Upper lobe of left lung (tissue), 4 donors: ENCODE measurements at regions not wholly inside any gene's neighbourhood (a gene's known extent, or its start where the extent isn't known, plus 50 kb on each side); places are given as distances from the start of the nearest gene placed in this dataset.

Experiments
- EP300 ChIP-seq, 4 donors: sonication (generic); formaldehyde crosslinking; IDR thresholded peaks; one replicate each; pipeline ENCODE4 v1.5.1; 2017; ENCODE audit warnings: antibody characterized with exemption in 4 of 4, control low read depth in 2 of 4
- POLR2A ChIP-seq, 4 donors: fragments of 450-650 bp; IDR thresholded peaks; one replicate each; pipeline ENCODE4 v1.5.1; 2016 to 2017; ENCODE audit warnings: antibody characterized with exemption in 4 of 4, mild to moderate bottlenecking in 2 of 4
- POLR2AphosphoS5 ChIP-seq, 2 donors: sonication (generic); formaldehyde crosslinking; IDR thresholded peaks; one replicate each; pipeline ENCODE4 v1.5.1; 2017; ENCODE audit warnings: antibody characterized with exemption in 2 of 2
- TF ChIP-seq, protein P1 (sequence below), 6 experiments: fragments of 450-650 bp in 4 of 6; fragments of 200-600 bp in 2 of 6; sonication (generic) in 2 of 6; IDR thresholded peaks; one replicate each; pipeline ENCODE4 v1.5.1; 2016 to 2019; ENCODE audit warnings: antibody characterized with exemption in 6 of 6

DNA sequence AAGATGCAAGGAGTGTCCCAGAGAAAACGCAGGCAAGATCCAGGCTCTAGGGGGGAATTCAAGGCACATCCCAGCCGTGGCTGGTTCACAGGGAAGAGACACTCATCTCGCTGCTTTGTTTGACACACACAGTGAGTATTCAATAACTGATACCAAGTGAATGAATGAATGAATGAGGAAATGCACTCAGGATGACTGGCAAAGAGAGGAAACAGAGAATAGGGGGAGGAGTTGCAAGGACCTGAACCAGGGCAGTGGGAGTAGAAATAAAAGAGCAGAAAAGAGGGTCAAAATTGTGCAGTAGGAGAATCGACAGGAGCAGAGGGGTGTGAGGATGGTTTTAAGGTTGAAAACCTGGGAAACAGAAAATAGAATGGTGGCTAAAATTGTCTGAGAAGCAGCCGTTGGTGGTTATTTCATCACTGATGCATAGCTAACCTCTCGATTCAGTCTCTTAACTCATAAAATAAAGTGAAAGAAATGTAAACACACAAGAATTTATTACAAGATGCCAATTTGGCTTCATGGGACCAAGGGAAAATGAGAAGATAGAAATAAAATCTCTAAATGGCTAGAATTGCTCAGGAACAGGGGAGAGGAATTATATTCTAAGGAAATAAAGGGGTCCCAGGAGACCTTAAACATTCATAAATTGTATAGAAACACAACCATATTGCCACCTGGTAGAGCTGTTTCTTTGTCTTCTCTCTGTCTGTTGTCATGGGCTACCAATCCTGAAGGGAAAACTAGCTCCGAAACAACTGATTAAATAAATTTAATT is 63.9 kb upstream of the PHLPP1 start:
- no peak for TF ChIP-seq POLR2A (IDR thresholded peaks at IDR 0.05)
- TF ChIP-seq, protein P1, sequence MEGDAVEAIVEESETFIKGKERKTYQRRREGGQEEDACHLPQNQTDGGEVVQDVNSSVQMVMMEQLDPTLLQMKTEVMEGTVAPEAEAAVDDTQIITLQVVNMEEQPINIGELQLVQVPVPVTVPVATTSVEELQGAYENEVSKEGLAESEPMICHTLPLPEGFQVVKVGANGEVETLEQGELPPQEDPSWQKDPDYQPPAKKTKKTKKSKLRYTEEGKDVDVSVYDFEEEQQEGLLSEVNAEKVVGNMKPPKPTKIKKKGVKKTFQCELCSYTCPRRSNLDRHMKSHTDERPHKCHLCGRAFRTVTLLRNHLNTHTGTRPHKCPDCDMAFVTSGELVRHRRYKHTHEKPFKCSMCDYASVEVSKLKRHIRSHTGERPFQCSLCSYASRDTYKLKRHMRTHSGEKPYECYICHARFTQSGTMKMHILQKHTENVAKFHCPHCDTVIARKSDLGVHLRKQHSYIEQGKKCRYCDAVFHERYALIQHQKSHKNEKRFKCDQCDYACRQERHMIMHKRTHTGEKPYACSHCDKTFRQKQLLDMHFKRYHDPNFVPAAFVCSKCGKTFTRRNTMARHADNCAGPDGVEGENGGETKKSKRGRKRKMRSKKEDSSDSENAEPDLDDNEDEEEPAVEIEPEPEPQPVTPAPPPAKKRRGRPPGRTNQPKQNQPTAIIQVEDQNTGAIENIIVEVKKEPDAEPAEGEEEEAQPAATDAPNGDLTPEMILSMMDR (IDR thresholded peaks at IDR 0.05) = no peak
- no peak for TF ChIP-seq POLR2AphosphoS5 (IDR thresholded peaks at IDR 0.05)
- TF ChIP-seq EP300 (IDR thresholded peaks at IDR 0.05) = no peak
